ENCODE measurements at regions not wholly inside any gene's neighbourhood (a gene's known extent, or its start where the extent isn't known, plus 50 kb on each side); places are given as distances from the start of the nearest gene placed in this dataset.

- TF ChIP-seq SIN3A (IDR thresholded peaks at IDR 0.05; ENCODE audit: borderline replicate concordance, low read depth, low read length) (no peak), CTCF (IDR thresholded peaks at IDR 0.05) (no peak), CHD2 (IDR thresholded peaks at IDR 0.05; ENCODE audit: low read length, partially characterized antibody) (no peak), USF2 (IDR thresholded peaks at IDR 0.05; ENCODE audit: borderline replicate concordance, low read depth, low read length) (no peak), POLR2AphosphoS5 (IDR thresholded peaks at IDR 0.05; ENCODE audit: low read depth, low read length) (no peak), SMC3 (IDR thresholded peaks at IDR 0.05; ENCODE audit: low read depth, low read length) (no peak), RXRA (IDR thresholded peaks at IDR 0.05; ENCODE audit: borderline replicate concordance, low read depth) (no peak)
These were observed 1173.0 kb downstream of the VRK1 start for GRCh38 chr14:97970222-97970621.

Measured in SK-N-SH (cell line).